ENCODE measurements at regions not wholly inside any gene's neighbourhood (a gene's known extent, or its start where the extent isn't known, plus 50 kb on each side); places are given as distances from the start of the nearest gene placed in this dataset.

DNA sequence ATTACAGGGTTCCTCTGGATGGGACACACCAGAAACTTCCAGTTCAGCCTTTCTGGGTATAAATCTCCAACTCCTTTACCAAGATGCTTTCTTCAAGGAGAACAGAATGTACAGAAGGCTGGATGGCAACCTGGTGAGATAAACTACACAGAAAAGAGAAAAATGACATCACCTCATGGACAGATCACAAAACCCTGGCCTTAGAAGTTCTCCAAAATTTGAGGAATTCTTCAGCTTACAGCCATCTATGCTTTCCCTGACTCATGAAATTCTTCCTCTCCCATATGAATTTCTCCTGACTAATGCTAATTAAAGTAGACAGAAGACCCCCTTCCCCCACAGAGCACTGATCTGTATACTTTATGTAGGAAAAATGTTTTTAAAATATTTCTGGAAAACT lies 345.4 kb downstream of the STIM2 start:
- TF ChIP-seq, protein P1, sequence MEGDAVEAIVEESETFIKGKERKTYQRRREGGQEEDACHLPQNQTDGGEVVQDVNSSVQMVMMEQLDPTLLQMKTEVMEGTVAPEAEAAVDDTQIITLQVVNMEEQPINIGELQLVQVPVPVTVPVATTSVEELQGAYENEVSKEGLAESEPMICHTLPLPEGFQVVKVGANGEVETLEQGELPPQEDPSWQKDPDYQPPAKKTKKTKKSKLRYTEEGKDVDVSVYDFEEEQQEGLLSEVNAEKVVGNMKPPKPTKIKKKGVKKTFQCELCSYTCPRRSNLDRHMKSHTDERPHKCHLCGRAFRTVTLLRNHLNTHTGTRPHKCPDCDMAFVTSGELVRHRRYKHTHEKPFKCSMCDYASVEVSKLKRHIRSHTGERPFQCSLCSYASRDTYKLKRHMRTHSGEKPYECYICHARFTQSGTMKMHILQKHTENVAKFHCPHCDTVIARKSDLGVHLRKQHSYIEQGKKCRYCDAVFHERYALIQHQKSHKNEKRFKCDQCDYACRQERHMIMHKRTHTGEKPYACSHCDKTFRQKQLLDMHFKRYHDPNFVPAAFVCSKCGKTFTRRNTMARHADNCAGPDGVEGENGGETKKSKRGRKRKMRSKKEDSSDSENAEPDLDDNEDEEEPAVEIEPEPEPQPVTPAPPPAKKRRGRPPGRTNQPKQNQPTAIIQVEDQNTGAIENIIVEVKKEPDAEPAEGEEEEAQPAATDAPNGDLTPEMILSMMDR (IDR thresholded peaks at IDR 0.05), result no peak
- TF ChIP-seq POLR2A (IDR thresholded peaks at IDR 0.05), result no peak
- intact Hi-C loops (cut with DNase I; ENCODE audit: low total_unique reads), result no loop called here

DNA sequence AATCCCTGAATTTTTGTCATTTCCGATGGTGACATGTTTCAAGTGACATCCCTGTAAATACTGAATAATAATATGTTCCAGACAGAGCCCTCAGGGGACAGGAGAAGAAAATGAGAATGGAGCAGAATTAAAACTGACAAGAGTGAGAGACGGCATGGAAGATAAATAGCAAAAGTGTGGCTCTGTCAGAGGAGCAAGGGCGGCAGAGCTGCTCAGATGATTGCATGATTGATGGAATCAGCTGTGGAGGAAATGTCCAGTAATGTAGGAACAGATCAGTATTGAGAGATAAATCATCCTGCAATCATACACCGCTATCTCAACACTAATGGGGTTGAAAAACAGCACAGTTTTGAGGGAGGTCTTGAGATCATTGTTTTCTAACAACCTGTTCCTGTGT lies 350.3 kb downstream of the STIM2 start:
- DNase-seq (ENCODE audit: low spot score in 2 of 2), result no peak
- WGBS, 2 donors, result 45 to 50% methylated on average over 4 of the region's 4 CpGs
- no peak overlapping the region for H3K4me3 ChIP-seq (ENCODE audit: low read depth, poor library complexity, severe bottlenecking)
- intact Hi-C loops (cut with DNase I; ENCODE audit: low total_unique reads), result no loop called here
- TF ChIP-seq POLR2A (IDR thresholded peaks at IDR 0.05), result no peak
- TF ChIP-seq, protein P1 (IDR thresholded peaks at IDR 0.05), result no peak

More for the DNA sequence above, 345.4 kb downstream of the STIM2 start:
- no peak for DNase-seq (ENCODE audit: low spot score in 2 of 2)
- H3K4me3 ChIP-seq (ENCODE audit: low read depth, poor library complexity, severe bottlenecking), result no peak overlapping the region

DNA sequence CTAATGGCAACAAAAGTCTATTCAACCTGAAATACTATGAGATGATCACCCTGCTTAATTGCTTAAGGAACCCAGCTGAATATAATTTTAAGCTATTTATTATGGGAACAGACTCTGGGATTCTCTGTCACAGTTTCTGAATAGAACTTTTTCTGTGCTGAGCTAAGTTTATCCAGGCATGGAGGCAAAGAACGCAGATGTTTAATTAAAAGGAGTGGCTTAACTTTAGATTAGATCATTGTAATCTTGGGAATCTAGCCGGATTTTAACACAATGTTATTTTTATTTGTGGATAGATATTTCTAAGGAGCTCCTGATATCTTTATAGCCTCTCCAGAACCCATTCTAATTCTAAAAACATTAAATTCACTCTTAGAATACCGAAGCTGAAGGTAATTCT lies 353.4 kb downstream of the STIM2 start:
- no peak overlapping the region for H3K4me3 ChIP-seq (ENCODE audit: low read depth, poor library complexity, severe bottlenecking)
- 73 to 78% methylated on average over 3 of the region's 3 CpGs for WGBS, 2 donors
- DNase-seq (ENCODE audit: low spot score in 2 of 2), result no peak
- intact Hi-C loops (cut with DNase I; ENCODE audit: low total_unique reads), result no loop called here
- TF ChIP-seq POLR2A (IDR thresholded peaks at IDR 0.05), result no peak
- TF ChIP-seq, protein P1 (IDR thresholded peaks at IDR 0.05), result no peak

DNA sequence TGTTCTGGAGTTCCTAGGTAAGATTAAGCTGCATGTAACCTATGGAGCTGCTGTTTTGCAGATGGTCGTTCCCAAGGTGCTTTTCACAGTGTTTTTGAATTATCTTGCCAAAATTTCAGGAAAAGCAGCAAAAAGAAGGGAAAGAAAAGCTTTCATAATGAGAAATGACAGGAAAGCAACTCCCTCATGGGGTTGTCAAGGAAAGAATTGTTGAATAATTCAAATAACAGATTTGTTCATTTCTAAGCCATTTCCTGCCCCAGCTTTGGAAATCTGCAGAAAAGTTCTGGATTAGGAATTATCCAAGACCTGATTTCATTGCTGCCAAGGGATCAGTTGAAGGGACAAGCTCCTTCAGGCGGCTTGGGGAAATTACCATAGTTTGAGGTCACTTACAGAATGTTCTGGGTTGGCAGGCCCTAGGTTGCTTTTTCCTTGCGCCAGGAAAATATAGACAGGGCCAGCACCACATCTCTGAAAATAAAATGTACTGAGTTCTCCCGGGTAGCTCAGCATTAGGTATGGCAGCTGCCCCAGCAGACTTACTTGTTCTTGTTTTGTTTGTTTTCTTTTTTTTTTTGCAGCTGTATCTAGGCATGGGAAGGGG lies 354.7 kb downstream of the STIM2 start:
- DNase-seq (ENCODE audit: low spot score in 2 of 2), result no peak
- intact Hi-C loops (cut with DNase I; ENCODE audit: low total_unique reads), result no loop called here
- 43 to 67% methylated on average over 4 of the region's 4 CpGs for WGBS, 2 donors
- H3K4me3 ChIP-seq (ENCODE audit: low read depth, poor library complexity, severe bottlenecking), result no peak overlapping the region
- TF ChIP-seq, protein P1 (IDR thresholded peaks at IDR 0.05), result no peak
- TF ChIP-seq POLR2A (IDR thresholded peaks at IDR 0.05), result no peak

DNA sequence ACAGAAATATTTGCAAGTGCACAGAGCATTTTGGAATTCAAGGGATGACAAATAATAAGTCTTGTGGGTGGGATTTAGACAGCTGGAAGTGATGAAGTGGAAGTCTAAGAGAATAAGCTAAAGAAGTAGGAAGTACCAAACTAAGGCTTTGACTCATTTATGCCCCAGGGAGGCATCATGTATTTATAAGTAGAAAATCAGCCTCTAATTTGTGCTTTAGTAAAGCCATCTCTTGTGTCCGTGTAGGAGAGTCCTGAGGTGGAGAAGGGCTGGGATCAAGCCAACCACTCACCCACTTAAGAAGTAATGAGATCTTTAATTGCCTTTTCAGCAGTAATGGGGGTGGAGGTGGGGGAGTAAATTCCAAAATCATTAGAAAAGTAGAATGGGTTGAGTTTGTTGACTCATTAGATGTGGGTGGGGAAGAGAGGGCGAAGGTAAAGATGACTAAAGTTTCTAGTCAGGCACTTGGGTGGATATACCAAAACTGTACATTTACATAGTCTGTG lies 356.7 kb downstream of the STIM2 start:
- TF ChIP-seq POLR2A (IDR thresholded peaks at IDR 0.05), result no peak
- TF ChIP-seq, protein P1 (IDR thresholded peaks at IDR 0.05), result no peak
- no peak overlapping the region for H3K4me3 ChIP-seq (ENCODE audit: low read depth, poor library complexity, severe bottlenecking)
- 12 to 30% methylated on average over 2 of the region's 2 CpGs for WGBS, 2 donors
- intact Hi-C loops (cut with DNase I; ENCODE audit: low total_unique reads), result no loop called here
- DNase-seq (ENCODE audit: low spot score in 2 of 2), result no peak

DNA sequence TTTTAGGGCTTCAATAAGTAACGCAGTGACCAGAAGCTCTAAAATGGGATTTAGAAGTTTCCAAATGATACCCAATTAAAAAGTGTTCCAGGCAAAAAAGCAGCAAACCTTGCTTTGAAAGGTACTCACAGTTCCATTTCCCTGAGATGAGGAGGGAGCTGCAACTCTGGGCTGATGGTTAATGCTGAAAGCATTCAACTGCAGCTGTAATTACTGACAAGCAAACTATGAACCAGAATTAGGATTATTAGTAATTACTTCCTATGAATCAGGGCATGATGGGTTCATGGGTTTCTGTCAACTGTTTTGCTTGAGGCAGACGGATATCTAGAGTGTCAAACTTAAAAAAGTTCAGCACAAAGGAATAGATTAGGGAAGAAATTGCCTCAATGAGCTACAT lies 357.4 kb downstream of the STIM2 start:
- 26 to 40% methylated on average over 2 of the region's 2 CpGs for WGBS, 2 donors
- TF ChIP-seq, protein P1 (IDR thresholded peaks at IDR 0.05), result no peak
- no peak overlapping the region for H3K4me3 ChIP-seq (ENCODE audit: low read depth, poor library complexity, severe bottlenecking)
- intact Hi-C loops (cut with DNase I; ENCODE audit: low total_unique reads), result no loop called here
- DNase-seq (ENCODE audit: low spot score in 2 of 2), result no peak

Data from lower leg skin (tissue), 4 donors.